ENCODE measurements at regions not wholly inside any gene's neighbourhood (a gene's known extent, or its start where the extent isn't known, plus 50 kb on each side); places are given as distances from the start of the nearest gene placed in this dataset.

GRCh38 chr7:116310141-116310540 lies 99.8 kb downstream of the TES start:
- DNase-seq (ENCODE audit: low spot score), result no peak

- no peak for DNase-seq (ENCODE audit: low spot score)
These were observed 100.9 kb downstream of the TES start for GRCh38 chr7:116311259-116311658.

GRCh38 chr7:116311816-116312471 lies 101.6 kb downstream of the TES start:
- DNase-seq (ENCODE audit: low spot score), result no peak

GRCh38 chr7:116315293-116315692 lies 105.0 kb downstream of the TES start:
- no peak for DNase-seq (ENCODE audit: low spot score)

- DNase-seq (ENCODE audit: low spot score), result no peak
These were observed 105.5 kb downstream of the TES start for GRCh38 chr7:116315803-116316202.

- DNase-seq (ENCODE audit: low spot score), result peak; percentile 88
These were observed 106.7 kb downstream of the TES start for GRCh38 chr7:116316838-116317628.

GRCh38 chr7:116317907-116318306 lies 107.6 kb downstream of the TES start:
- no peak for DNase-seq (ENCODE audit: low spot score)

GRCh38 chr7:116322541-116322940 lies 112.2 kb downstream of the TES start:
- no peak for DNase-seq (ENCODE audit: low spot score)

- no peak for DNase-seq (ENCODE audit: low spot score)
These were observed 114.2 kb downstream of the TES start for GRCh38 chr7:116324582-116324981.

GRCh38 chr7:116325517-116325916 lies 115.2 kb downstream of the TES start:
- DNase-seq (ENCODE audit: low spot score), result no peak

- no peak for DNase-seq (ENCODE audit: low spot score)
These were observed 116.8 kb downstream of the TES start for GRCh38 chr7:116327135-116327534.

GRCh38 chr7:116327752-116328151 lies 117.4 kb downstream of the TES start:
- DNase-seq (ENCODE audit: low spot score), result no peak

- no peak for DNase-seq (ENCODE audit: low spot score)
These were observed 117.8 kb downstream of the TES start for GRCh38 chr7:116328161-116328560.

- DNase-seq (ENCODE audit: low spot score), result no peak
These were observed 119.6 kb downstream of the TES start for GRCh38 chr7:116329686-116330503.

- no peak for DNase-seq (ENCODE audit: low spot score)
These were observed 120.7 kb downstream of the TES start for GRCh38 chr7:116331020-116331419.

- no peak for DNase-seq (ENCODE audit: low spot score)
These were observed 122.4 kb downstream of the TES start for GRCh38 chr7:116332766-116333165.

- DNase-seq (ENCODE audit: low spot score), result no peak
These were observed 124.2 kb downstream of the TES start for GRCh38 chr7:116334555-116334954.

- DNase-seq (ENCODE audit: low spot score), result no peak
These were observed 126.7 kb downstream of the TES start for GRCh38 chr7:116337018-116337417.

GRCh38 chr7:116337800-116338199 lies 127.5 kb downstream of the TES start:
- DNase-seq (ENCODE audit: low spot score), result no peak

- DNase-seq (ENCODE audit: low spot score), result no peak
These were observed 129.2 kb downstream of the TES start for GRCh38 chr7:116339564-116339963.

- no peak for DNase-seq (ENCODE audit: low spot score)
These were observed 130.0 kb downstream of the TES start for GRCh38 chr7:116340201-116340847.
